ENCODE measurements at regions not wholly inside any gene's neighbourhood (a gene's known extent, or its start where the extent isn't known, plus 50 kb on each side); places are given as distances from the start of the nearest gene placed in this dataset.

DNA sequence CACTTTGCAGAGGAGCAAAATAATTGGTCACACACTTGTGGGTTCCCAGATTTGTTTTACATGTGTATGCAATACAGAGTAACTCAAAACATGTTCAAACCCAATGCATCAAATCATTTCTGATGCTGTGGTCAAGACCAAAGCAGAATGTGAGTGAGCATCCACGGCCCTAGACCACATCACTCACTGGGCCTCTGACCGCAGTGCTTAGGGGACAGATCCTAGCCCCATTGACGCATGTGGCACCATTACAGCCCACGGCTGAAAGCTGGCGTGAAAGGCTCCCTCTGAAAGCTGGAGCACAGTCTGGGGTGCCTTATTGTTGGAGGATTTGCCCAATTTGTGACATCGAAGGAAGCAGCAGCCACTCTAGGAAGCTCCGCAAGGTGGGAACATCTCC is 498.8 kb upstream of the TCF4 start:
- Histone ChIP-seq H3K4ac (ENCODE audit: low read depth, low read length) (no peak overlapping the region), H3K18ac (ENCODE audit: low read depth, low read length) (no peak overlapping the region), H4K20me1 (ENCODE audit: insufficient read depth, low read length) (no peaks in the 10 kb centered on the region), H3K9ac (ENCODE audit: low read depth, low read length) (no peak overlapping the region), H2BK120ac (ENCODE audit: low read depth, low read length) (no peak overlapping the region; the same call in 1 of the 2 replicates), H3K36me3 (ENCODE audit: control insufficient read depth, insufficient read depth, low read length) (no peaks in the 10 kb centered on the region), H3K79me1 (ENCODE audit: low read depth in 1 of 2, low read length in 2 of 2) (peaks cover 0 to 3% of the 10 kb centered on the region in 2 experiments; a peak in 2 of 4 replicates), H2AFZ (replicated peaks; ENCODE audit: low read length, poor library complexity) (no peak overlapping the region), H3K14ac (replicated peaks; ENCODE audit: low read depth, low read length) (no peak overlapping the region), H3K56ac (ENCODE audit: extremely low read depth, insufficient read depth, low read length) (no peak overlapping the region), H3K9me1 (ENCODE audit: insufficient read depth, low read length) (peaks cover 8% of the 10 kb centered on the region), H3K4me2 (ENCODE audit: low read depth, low read length) (no peak overlapping the region), H2AK5ac (ENCODE audit: low read depth, low read length) (peak overlapping the region; percentile 64), H4K5ac (ENCODE audit: low read depth, low read length) (no peak overlapping the region), H3K9me3 (ENCODE audit: control insufficient read depth, insufficient read depth, low read length) (no peaks in the 10 kb centered on the region), H3K4me3 (ENCODE audit: insufficient read depth, low read depth, low read length) (no peak overlapping the region), H3K4me1 (ENCODE audit: control insufficient read depth, insufficient read depth, low read length) (peaks cover 11% of the 10 kb centered on the region), H2BK5ac (ENCODE audit: low read depth, low read length, poor library complexity, severe bottlenecking) (no peak overlapping the region), H3K27ac (ENCODE audit: insufficient read depth, low read length) (no peak overlapping the region), H2AK9ac (replicated peaks; ENCODE audit: low read depth, low read length, poor library complexity) (no peak overlapping the region), H4K8ac (ENCODE audit: low read depth in 2 of 2, low read length in 2 of 2) (no peak overlapping the region), H2BK15ac (ENCODE audit: low read depth, low read length) (no peak overlapping the region), H2BK20ac (ENCODE audit: low read depth, low read length) (no peak overlapping the region), H4K91ac (ENCODE audit: insufficient read depth, low read depth, low read length) (no peak overlapping the region), H3K23ac (ENCODE audit: low read depth, low read length) (no peak overlapping the region), H3K27me3 (ENCODE audit: control insufficient read depth, insufficient read depth, low read length) (no peaks in the 10 kb centered on the region)
- dilution Hi-C loops (cut with HindIII; ENCODE audit: low sequenced_read_pairs, unreplicated experiment): no loop called here
- CTCF ChIA-PET: no interaction called here
- WGBS, 2 experiments (ENCODE audit: extremely low coverage in 2 of 2, insufficient read length in 1 of 2): 83% methylated on average over 2 of the region's 7 CpGs; no CpG with 5 or more reads in 1 of the 2 experiments
- ATAC-seq (ENCODE audit: low read depth) (no peak), DNase-seq (no peak)
- TF ChIP-seq MAFK (IDR thresholded peaks at IDR 0.05; ENCODE audit: low read depth, low read length) (no peak), CHD1 (IDR thresholded peaks at IDR 0.05; ENCODE audit: low read depth, low read length) (no peak), RAD21 (IDR thresholded peaks at IDR 0.05; ENCODE audit: low read length) (no peak), BHLHE40 (IDR thresholded peaks at IDR 0.05; ENCODE audit: low read depth, low read length) (no peak), POLR2A (IDR thresholded peaks at IDR 0.05; ENCODE audit: low read depth, low read length) (no peak), MXI1 (IDR thresholded peaks at IDR 0.05; ENCODE audit: borderline replicate concordance, low read depth, low read length) (no peak), RCOR1 (IDR thresholded peaks at IDR 0.05; ENCODE audit: insufficient replicate concordance, low read length) (no peak), SMC3 (IDR thresholded peaks at IDR 0.05; ENCODE audit: low read depth, low read length) (no peak), NFE2L2 (IDR thresholded peaks at IDR 0.05; ENCODE audit: low read depth, low read length) (no peak), MAZ (IDR thresholded peaks at IDR 0.05; ENCODE audit: borderline replicate concordance, low read depth, low read length) (no peak), FOS (IDR thresholded peaks at IDR 0.05; ENCODE audit: low read depth, low read length) (no peak), RFX5 (IDR thresholded peaks at IDR 0.05; ENCODE audit: low read depth, low read length) (no peak), CEBPB (IDR thresholded peaks at IDR 0.05; ENCODE audit: low read depth, low read length) (no peak)
- TF ChIP-seq, protein P1, sequence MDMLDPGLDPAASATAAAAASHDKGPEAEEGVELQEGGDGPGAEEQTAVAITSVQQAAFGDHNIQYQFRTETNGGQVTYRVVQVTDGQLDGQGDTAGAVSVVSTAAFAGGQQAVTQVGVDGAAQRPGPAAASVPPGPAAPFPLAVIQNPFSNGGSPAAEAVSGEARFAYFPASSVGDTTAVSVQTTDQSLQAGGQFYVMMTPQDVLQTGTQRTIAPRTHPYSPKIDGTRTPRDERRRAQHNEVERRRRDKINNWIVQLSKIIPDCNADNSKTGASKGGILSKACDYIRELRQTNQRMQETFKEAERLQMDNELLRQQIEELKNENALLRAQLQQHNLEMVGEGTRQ (IDR thresholded peaks at IDR 0.05; ENCODE audit: low read depth, low read length): no peak
- TF ChIP-seq, protein P2, sequence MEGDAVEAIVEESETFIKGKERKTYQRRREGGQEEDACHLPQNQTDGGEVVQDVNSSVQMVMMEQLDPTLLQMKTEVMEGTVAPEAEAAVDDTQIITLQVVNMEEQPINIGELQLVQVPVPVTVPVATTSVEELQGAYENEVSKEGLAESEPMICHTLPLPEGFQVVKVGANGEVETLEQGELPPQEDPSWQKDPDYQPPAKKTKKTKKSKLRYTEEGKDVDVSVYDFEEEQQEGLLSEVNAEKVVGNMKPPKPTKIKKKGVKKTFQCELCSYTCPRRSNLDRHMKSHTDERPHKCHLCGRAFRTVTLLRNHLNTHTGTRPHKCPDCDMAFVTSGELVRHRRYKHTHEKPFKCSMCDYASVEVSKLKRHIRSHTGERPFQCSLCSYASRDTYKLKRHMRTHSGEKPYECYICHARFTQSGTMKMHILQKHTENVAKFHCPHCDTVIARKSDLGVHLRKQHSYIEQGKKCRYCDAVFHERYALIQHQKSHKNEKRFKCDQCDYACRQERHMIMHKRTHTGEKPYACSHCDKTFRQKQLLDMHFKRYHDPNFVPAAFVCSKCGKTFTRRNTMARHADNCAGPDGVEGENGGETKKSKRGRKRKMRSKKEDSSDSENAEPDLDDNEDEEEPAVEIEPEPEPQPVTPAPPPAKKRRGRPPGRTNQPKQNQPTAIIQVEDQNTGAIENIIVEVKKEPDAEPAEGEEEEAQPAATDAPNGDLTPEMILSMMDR (conservative IDR thresholded peaks at IDR 0.05; ENCODE audit: low read depth, low read length): no peak
- TF ChIP-seq, protein P3, sequence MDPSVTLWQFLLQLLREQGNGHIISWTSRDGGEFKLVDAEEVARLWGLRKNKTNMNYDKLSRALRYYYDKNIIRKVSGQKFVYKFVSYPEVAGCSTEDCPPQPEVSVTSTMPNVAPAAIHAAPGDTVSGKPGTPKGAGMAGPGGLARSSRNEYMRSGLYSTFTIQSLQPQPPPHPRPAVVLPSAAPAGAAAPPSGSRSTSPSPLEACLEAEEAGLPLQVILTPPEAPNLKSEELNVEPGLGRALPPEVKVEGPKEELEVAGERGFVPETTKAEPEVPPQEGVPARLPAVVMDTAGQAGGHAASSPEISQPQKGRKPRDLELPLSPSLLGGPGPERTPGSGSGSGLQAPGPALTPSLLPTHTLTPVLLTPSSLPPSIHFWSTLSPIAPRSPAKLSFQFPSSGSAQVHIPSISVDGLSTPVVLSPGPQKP (IDR thresholded peaks at IDR 0.05; ENCODE audit: borderline replicate concordance, low read depth, low read length): no peak
- no TSS peak for BruUV-seq (replicated peaks)
- intact Hi-C loops (cut with micrococcal nuclease): loop anchor here (10.0 kb wide), 1 partner anchor 302 kb away; no protein-coding TSS in a partner anchor
- in situ Hi-C loops (cut with MboI; ENCODE audit: low sequenced_read_pairs): no loop called here
- POLR2A ChIA-PET (ENCODE audit: unreplicated experiment): no interaction called here

Measured in IMR-90 (cell line).